Cardiac fibroblast (primary cell): ENCODE measurements at regions not wholly inside any gene's neighbourhood (a gene's known extent, or its start where the extent isn't known, plus 50 kb on each side); places are given as distances from the start of the nearest gene placed in this dataset.

Experiments
- DNase-seq, 2 donors: peaks; one replicate each; pipeline versions ENCODE4 v3.0.0 to v3.0.0-alpha.2; 2010; ENCODE audit warnings: low read depth in 2 of 2
- H3K4me3 ChIP-seq, 2 donors: replicated peaks in 1 of 2; 1 replicate in 1 of 2; 2 replicates in 1 of 2; pipeline ENCODE4 v1.5.1; 2011; ENCODE audit warnings: low read depth in 2 of 2, low read length in 2 of 2, mild to moderate bottlenecking in 2 of 2, moderate library complexity in 1 of 2
- CTCF ChIP-seq: IDR thresholded peaks from one replicate; pipeline ENCODE4 v1.5.1; 2011; ENCODE audit warnings: low read depth, mild to moderate bottlenecking, low read length, inconsistent platforms

GRCh38 chr12:90280033-90280432 is 571.4 kb upstream of the ATP2B1 start:
- no peak for TF ChIP-seq CTCF
- peak; percentile 15 to 65 for DNase-seq
- H3K4me3 ChIP-seq = no peak overlapping the region

GRCh38 chr12:90275088-90275487 is 566.5 kb upstream of the ATP2B1 start:
- no peak for TF ChIP-seq CTCF
- DNase-seq = peak in 1 of 2 donors; percentile 44
- no peak overlapping the region for H3K4me3 ChIP-seq

GRCh38 chr12:90274407-90274806 is 565.8 kb upstream of the ATP2B1 start:
- DNase-seq = no peak
- TF ChIP-seq CTCF = no peak
- no peak overlapping the region for H3K4me3 ChIP-seq

- H3K4me3 ChIP-seq = no peak overlapping the region
Measured at GRCh38 chr12:90268574-90268973, 559.9 kb upstream of the ATP2B1 start.

GRCh38 chr12:90262251-90262650 is 553.6 kb upstream of the ATP2B1 start:
- DNase-seq = peak in 1 of 2 donors; percentile 48
- TF ChIP-seq CTCF = no peak
- H3K4me3 ChIP-seq = no peak overlapping the region

More at GRCh38 chr12:90268574-90268973, 559.9 kb upstream of the ATP2B1 start:
- no peak for DNase-seq
- TF ChIP-seq CTCF = no peak

GRCh38 chr12:90261283-90261682 is 552.6 kb upstream of the ATP2B1 start:
- no peak for TF ChIP-seq CTCF
- no peak for DNase-seq
- no peak overlapping the region for H3K4me3 ChIP-seq

- no peak overlapping the region for H3K4me3 ChIP-seq
- TF ChIP-seq CTCF = no peak
- no peak for DNase-seq
Measured at GRCh38 chr12:90260136-90260535, 551.5 kb upstream of the ATP2B1 start.
